WI38 (cell line): ENCODE measurements at regions not wholly inside any gene's neighbourhood (a gene's known extent, or its start where the extent isn't known, plus 50 kb on each side); places are given as distances from the start of the nearest gene placed in this dataset.

Experiments used
- H3K4me3 ChIP-seq: 2 replicates; pipeline ENCODE4 v1.5.1; 2011; ENCODE audit warnings: low read depth, mild to moderate bottlenecking, control low read depth, low read length
- TF ChIP-seq, protein P1 (sequence below): IDR thresholded peaks from 2 replicates; pipeline ENCODE4 v1.5.1; 2012; ENCODE audit warnings: low read depth, mild to moderate bottlenecking, control low read depth, low read length

DNA sequence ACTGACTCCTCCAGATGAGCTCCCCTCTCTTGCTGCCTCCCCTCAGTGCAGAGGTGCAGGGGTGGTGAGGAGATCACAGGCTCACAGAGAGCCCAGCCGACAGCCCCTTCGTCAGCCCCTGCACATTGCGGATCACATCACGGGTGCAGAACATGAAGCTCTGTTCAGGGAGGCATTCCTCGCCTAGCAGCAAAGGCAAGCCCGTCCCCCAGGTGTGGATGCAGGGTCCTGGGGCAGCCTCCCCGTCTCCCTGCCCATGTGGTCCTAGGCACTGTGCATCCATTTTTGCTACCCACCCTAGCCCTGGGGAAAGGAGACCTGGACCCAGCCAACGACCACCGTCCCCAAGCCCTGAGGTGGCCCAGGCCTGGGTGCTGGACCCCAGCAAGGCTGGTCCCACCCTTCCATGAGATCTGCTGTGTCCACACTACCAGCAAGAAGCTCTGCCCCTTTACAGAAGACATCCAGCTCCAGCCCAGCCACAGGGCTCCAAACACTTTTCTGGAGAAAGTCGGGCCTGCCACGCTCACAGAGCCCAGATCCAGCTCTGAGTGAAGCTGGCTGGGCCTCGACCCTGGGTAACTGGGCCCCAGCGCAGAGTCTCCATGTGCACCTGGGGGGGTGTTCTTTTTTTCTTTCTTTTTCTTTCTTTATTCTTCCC, 248.7 kb downstream of the NPHP4 start:
- H3K4me3 ChIP-seq, result no peak overlapping the region
- TF ChIP-seq, protein P1, sequence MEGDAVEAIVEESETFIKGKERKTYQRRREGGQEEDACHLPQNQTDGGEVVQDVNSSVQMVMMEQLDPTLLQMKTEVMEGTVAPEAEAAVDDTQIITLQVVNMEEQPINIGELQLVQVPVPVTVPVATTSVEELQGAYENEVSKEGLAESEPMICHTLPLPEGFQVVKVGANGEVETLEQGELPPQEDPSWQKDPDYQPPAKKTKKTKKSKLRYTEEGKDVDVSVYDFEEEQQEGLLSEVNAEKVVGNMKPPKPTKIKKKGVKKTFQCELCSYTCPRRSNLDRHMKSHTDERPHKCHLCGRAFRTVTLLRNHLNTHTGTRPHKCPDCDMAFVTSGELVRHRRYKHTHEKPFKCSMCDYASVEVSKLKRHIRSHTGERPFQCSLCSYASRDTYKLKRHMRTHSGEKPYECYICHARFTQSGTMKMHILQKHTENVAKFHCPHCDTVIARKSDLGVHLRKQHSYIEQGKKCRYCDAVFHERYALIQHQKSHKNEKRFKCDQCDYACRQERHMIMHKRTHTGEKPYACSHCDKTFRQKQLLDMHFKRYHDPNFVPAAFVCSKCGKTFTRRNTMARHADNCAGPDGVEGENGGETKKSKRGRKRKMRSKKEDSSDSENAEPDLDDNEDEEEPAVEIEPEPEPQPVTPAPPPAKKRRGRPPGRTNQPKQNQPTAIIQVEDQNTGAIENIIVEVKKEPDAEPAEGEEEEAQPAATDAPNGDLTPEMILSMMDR, result no peak

DNA sequence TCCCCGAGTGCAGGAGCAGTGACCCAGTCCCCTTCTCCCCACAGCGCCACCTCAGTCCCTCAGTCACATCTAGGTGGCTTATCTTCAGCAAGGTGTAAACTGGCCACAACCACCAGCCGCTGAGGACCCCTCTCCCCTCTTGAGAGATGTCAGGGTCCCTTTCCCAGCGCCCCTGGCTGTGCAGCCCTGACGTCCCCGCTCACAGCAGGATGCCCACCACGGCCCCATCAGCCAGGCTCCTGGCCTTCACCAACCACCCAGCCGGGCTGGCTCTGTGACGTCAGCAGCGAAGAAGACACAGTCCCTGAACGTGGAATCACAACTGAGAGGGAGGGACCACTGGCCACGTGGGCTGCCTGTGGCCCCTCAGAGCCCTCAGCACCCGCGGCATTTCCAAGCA, 249.4 kb downstream of the NPHP4 start:
- TF ChIP-seq, protein P1, result no peak
- H3K4me3 ChIP-seq, result no peak overlapping the region

DNA sequence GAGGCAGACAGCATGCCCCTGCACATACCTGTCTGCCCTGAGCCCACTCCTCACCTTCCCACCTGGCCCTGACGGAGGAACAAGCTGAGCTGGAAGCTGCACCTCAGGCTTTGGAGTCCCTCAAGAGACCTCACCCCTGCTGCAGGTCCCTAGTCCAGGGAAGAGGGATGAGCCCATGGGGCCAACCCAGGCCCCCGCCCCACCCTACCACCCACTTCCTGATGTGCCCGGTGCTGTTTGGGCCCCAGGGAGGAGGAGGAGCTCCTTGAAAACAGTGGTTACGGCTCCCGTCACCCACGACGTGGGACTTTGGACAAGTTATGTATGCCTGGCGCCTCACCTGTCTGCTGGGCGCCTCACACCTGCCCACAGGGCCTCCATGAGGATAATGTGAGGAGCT, 250.2 kb downstream of the NPHP4 start:
- no peak overlapping the region for H3K4me3 ChIP-seq
- TF ChIP-seq, protein P1, result no peak

DNA sequence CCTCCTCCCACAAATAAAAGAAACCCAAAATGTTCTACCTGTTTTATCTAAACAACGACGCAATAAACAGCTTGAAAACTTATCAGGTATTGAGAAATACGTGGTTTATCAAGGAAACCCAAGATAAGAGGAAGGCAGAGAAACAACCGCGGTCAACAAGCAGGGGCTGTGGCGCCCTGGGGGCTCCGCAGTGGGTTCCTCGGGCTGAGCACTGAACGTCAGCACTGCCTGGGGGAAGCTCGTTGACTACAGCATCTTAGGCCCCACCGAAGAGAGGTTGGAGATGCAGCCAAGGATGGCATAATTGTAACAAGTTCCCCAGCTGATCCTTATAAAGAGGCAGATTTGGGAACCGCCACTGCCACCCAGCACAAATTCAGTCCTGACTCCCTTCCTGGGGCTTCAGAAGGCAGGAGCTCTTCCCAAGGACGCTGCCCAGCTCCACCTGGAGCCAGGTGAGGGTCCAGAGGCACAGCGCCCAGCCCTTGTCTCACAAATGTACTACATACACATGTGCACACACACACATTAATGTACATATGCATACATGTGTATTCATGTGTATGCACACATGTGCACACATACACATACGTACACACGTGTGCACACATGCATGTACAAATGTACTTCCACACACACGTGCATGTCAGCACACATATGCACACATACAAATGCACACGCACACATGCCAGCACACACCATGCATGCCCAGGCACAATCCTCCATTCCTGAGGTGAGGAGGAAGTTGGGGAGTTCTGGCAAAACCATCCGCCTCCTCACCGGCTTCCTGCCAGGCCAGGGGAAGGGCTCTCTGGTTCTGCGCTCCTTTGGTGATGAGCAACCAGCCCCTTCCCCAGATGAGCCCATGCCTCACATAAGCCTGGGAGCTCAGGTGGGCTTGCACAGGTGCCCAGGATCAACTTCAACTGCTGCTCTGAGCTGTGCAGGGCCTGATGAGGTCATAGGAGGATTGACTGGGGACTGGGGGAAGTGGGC, 251.1 kb downstream of the NPHP4 start:
- TF ChIP-seq, protein P1, result no peak
- H3K4me3 ChIP-seq, result no peak overlapping the region

DNA sequence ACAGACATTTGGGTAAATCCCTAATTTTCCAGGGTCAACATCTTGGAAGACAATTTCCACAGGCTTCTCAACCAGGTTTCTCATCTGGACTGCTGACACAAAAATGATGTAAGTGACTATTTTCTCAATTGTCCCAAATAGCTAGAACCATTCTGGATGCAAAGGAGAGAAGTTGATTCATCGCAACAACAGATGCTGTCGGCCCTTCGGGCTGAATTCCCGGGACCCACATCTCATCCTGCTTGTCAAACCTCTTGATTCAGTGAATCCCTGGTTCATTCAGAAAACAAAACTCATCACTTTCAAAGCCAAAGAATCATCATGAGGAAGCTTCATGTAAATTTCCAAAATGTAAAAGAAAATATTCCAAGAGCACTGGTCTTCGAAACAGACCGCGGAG, 251.8 kb downstream of the NPHP4 start:
- TF ChIP-seq, protein P1, result no peak
- H3K4me3 ChIP-seq, result no peak overlapping the region

DNA sequence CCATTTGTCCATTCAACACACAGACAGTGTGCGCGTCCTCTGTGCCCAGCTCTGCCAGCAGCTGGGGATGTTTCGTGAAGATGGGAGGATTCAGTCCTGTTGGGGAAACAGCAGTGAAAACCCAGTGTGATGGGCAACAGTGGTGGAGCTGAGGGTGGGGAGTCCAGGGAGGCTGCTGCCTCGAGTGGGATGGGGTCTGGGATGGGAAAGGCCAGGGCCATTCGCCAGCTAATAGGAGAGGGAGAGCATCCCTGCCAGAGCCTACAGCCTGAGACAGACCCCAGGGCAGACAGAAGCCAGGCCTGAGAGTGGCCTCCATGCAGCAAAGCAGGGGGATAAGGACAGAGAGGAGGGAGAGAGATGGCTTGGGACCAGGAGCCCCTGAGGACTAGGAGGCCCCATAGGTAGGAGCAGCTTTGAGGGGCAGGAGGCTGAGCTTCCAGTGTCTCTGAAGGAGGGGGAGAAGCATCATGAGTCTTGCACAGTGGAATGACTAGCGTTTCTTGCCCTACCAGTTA, 252.6 kb downstream of the NPHP4 start:
- TF ChIP-seq, protein P1, result no peak
- no peak overlapping the region for H3K4me3 ChIP-seq
